Endothelial cell of hepatic sinusoid (primary cell): ENCODE measurements at regions not wholly inside any gene's neighbourhood (a gene's known extent, or its start where the extent isn't known, plus 50 kb on each side); places are given as distances from the start of the nearest gene placed in this dataset.

Experiments used
- in situ Hi-C: cut with HindIII; loops from 2 replicates; pipeline ENCODE4 v1.10.0; 2017; ENCODE audit warnings: low sequenced_read_pairs

GRCh38 chr9:129491487-129491855 lies 129.4 kb downstream of the C9orf50 start:
- in situ Hi-C loops, result no loop called here

DNA sequence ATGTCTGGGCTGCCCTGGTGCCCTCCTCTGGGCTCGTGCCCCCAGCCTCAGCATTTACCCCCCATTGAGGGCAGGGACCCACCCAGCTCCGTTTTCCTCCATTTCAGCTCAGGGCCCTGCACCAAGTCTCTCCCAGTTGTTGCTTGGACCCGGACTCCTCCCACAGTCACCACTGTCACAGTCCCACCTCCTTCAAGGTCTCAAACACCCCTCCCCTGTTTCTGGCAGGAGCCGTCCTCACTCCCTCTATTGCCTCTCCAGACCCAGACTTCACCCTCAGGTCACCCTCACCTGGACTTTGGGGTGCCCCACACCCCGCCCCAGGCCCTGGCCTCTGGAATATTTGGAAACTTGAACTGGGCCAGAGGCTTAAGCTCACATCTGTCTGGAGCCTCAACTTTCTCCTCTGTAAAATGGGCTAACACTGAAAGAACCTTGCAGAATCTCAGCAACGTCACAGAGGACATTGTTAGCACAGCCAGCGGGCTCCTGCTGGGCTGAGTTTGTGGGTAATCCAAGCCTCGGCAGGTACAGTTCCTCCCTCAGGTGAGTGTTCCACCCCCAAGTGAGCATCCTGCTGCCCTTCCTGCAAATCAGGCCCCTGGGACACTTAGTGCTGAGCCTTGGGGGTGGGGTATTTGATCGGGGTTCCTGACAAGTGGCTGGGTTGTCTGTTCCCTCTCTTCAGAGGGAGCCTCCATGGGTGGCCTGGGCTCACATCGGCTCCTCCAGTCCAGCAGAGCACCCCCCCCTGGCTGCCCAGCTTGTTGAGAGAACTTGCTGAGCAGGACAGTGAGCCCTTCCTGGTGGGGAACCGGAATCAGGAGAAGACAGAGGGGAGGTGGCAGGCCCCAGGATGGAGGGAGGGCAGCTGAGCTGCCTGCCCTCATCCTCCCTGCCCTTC lies 130.1 kb downstream of the C9orf50 start:
- in situ Hi-C loops, result no loop called here

DNA sequence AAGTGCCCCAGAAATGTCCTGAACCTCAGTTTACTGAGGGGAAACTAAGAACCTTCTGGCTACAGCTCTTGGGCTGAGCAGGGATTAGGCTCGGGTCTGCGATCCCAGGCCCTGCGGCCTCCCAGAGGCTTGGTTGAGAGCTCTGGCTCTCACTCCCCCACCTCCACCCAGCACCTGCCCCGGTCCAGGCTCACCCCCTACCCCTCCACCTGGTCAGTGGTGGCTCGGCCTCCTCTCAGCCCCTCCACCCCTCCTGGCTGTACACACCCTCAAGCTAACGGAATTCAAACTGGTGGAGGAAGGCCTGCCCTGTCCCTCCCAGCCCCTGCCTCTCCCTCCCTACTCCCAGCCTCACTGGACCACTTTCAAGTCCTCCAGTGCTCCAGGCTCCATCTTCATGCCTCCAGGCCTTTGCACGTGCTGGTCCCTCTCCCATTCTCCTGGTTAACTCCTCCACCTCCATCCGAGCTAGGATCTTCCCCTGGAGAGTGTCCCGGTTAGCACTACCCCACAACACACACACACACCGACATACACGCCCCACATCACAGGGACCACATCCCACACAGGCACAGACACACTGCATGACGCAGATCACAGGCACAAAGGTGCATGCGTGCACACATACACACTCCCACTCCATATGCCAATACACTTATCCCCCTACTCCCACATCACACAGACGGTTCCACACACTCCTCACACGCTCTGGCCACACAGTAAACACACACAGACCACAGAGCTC lies 130.9 kb downstream of the C9orf50 start:
- in situ Hi-C loops, result no loop called here

DNA sequence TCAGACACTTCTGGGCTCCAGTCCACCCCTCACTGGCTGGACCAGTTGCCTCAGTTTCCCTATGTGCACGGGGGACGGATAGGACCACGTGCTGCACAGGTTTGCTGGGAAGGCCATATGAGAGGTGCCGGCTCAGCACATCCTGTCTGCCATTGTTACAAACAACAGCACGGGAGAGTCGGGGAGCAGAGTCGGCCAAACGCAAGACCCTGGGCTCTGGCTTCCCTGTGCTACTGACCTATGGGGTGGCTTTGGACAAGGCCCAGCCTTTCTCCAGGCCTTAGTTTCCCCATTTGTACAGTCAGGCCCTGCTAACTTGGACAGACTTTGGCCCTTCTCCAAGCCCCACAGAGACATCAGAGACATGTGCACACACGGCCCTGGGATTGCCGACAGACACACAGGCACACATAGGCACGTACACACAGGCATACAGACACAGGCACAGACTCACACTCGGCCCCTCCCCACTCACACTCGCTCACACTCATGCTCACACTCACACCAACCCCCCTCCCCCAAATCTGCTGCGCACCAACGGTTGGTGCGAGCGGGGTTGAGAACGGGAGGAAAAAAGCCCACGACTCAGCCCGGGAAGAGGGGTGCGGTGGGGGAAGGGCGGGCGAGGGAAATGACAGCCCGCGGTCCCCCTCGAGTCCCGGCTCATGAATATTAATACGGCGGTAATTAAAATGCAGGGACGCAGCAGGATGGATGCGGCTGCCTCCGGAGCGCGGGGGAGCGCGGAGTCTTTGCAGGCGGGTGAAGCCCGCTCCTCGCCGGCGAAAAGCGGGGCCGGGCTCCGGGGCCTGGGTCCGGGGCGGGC lies 133.0 kb downstream of the C9orf50 start:
- in situ Hi-C loops, result no loop called here

- in situ Hi-C loops, result no loop called here
Observed at GRCh38 chr9:129486756-129487657, 133.9 kb downstream of the C9orf50 start.

DNA sequence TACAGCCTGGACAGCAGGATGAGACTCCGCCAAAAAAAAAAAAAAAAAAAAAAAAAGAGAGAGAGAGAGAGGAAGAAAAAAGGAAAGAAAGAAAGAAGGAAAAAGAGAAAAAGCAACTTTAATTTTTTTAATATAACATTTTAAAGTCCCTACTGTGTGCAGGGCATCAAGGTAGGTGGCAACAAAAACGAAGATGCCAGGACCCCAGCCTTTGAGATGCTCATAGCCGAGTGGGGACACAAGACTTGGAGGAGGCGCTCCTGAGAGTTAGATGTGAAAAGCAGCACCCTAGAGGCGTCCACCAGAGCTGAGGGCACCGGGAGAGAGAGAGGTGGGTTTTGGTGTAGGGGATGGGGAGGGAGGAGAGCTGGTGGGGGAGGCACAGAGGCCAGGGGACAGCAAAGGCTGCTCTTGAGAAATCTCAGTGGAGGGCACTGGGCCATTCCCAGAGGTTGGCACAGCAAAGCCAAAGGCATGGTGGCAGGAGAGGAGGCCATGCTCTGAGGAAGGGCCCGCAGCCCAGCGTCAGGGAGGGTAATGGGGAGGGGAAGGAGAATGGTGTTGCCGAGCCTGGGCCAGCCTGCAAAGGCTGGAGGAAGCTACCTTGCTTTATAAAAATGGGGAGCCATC lies 135.6 kb downstream of the C9orf50 start:
- in situ Hi-C loops, result no loop called here

- in situ Hi-C loops, result no loop called here
Observed at GRCh38 chr9:129484352-129485000, 136.4 kb downstream of the C9orf50 start.

DNA sequence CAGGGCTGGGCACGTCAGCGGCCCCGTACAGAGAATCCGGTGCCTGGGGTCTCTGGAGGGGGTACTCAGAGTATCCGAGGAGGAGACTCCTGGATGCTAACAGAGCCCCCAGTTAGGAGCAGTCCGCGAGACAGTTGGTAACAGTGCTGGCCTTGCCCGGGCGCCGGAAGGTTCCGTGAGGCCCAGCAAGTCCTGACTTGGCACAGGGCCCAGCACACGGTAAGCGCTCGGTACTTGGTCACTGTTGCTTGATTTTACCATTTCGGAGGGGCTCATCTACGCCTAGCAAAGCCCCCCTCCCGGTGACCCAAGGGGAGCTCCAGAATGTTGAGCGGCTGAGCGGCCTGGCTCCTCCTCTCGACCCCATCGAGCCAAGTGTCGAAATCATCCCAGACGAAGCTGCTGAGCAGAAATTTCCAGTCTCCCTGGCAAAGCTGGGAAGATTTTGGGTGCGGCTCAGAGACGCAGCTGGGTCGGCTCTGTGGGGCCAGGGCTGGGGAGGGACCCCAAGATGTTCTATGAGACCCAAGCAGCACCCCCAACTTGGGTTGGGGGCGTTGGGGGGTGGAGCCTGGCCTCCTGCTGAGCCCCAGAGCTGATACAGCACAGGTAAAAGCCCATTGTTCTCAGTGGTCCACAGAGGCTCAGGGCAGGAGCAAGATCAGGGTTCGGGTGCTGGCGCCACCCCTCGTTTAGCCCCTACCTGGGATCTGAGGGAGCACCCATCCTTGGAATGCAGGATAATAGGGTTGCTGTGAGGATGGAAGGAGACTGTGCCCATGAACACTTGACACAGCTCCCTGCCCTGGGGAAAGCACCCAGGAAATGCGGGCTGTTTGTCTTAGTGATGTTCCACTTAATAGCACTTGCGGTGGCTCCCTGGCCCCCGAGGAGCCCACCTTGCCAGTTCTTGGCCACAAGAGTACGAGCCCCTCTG lies 137.2 kb downstream of the C9orf50 start:
- in situ Hi-C loops, result no loop called here

DNA sequence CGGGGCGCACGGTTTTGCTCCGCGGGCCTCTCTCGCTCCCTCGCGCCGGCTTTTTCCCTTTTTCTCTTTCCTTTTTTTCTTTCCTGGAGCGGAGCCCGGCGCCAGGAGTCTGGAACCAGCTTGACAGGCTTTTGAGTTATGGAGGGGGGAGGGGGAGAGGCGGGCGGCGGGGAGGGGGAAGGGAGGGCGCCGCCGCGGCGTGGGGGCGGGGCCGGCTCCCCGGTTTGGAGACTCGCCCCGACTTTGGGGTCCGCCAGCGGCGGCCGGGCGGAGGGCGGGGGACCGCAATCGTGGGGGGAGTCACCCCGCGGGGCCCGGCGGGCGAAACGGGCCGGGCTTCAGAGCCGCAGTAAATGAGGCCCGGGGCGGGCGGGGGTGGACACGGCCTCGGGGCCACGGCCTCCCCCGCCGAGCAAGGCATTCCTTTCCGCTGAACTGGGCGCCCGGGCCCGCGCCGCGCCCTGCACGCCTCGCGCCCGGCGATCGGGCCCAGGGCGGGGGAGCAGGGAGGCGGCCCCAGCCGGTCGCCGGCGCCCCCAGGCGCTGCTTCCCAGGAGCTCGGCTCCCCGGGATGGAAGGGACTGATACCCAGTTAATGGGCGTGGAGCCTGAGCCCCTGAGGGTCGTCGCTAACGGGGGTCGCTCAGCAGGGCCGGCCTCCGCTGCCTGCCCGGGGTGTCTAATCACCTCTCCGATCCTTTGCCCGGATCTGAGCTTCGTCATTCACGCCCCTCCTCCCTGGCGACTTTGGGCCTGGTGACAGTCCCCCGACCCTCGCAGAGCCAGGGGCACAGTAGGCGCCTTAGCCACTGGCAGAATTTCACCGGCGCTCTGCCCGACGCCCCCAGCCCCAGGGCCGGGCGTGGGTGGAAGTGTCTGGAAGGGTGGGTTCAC lies 138.1 kb downstream of the C9orf50 start:
- in situ Hi-C loops, result no loop called here

- in situ Hi-C loops, result no loop called here
Observed at GRCh38 chr9:129481810-129482511, 138.9 kb downstream of the C9orf50 start.

DNA sequence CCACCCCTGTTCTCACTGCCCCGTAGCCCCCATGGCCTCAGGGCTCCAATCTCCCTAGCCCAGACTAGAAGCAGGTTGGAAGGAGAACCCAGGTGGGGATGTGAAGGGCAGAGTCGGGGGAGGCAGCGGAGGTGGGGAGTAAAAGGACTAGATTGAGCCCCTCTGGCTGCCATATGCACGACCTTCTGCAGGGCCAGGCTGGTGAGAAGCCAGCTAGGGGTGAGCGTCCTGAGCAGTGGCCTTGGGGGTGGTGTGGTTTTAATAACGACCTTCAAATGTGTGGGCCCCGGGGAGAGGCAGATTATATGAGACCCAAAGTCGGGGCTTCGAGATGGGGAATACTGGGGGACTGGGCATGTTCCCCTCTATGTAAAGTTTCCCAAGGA lies 139.5 kb downstream of the C9orf50 start:
- in situ Hi-C loops, result no loop called here

GRCh38 chr9:129480745-129481144 lies 140.2 kb downstream of the C9orf50 start:
- in situ Hi-C loops, result no loop called here

GRCh38 chr9:129480227-129480626 lies 140.7 kb downstream of the C9orf50 start:
- in situ Hi-C loops, result no loop called here

- in situ Hi-C loops, result no loop called here
Observed at GRCh38 chr9:129479631-129480011, 141.3 kb downstream of the C9orf50 start.

DNA sequence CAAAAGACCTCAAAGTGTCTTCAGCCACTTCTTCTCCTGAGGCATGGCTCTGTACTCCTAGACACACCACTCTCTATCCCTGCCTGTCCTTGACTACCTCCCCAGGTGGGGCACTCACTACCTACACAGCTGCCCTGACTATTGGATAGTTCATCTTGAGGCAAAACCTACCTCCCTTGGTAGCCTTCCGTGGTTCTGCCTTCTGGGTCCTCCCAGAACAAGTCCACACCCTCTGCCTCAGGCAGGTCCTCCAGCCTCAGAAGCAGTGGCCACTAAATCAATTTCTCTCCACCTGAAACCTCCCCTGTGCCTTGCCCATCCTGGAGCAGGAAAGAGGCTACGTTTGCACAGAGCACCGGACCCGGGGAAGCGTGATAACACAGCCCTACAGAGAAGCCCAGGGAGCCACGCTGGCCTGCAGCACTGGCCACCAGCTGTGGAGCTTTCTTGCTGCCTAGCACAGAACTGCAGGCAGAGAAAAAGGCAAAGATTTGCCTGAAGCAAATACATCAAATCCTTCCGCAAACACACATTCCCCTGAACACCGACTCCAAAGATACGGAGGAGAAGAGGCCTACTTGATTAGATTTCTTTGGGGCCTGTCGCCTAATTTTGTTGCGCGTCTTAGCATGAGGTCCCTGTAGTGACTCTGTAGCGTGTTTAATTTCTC lies 141.8 kb downstream of the C9orf50 start:
- in situ Hi-C loops, result no loop called here

DNA sequence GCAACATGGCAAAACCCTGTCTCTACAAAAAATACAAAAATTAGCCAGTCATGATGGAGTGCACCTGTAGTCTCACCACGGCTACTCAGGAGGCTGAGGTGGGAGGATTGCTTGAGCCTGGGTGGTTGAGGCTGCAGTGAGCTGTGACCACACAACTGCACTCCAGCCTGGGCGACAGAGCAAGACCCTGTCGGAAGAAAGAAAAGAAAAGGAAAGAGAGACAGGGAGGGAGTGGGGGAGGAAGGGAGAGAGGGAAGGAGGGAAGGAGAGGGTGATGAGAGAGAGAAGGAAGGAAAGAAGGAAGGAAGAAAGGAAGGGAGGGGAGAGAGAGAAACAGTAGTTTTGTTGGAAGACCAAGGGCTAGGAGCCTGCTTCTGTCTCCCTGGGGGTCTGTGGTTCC lies 142.4 kb downstream of the C9orf50 start:
- in situ Hi-C loops, result no loop called here
